GM21381 (cell line): ENCODE measurements at regions not wholly inside any gene's neighbourhood (a gene's known extent, or its start where the extent isn't known, plus 50 kb on each side); places are given as distances from the start of the nearest gene placed in this dataset.
"Not testable (repeated sequence)": the region's sequence is repeated elsewhere in the genome, so short reads cannot be mapped to it uniquely, and the experiment has no call there.

ENCODE experiments used
- ATAC-seq: cut with Tn5 transposase; IDR thresholded peaks from one replicate; pipeline ENCODE4 v1.9.1; 2021; ENCODE audit warnings: mild to moderate bottlenecking, moderate library complexity; ENCODE audit not compliant: unreplicated experiment

DNA sequence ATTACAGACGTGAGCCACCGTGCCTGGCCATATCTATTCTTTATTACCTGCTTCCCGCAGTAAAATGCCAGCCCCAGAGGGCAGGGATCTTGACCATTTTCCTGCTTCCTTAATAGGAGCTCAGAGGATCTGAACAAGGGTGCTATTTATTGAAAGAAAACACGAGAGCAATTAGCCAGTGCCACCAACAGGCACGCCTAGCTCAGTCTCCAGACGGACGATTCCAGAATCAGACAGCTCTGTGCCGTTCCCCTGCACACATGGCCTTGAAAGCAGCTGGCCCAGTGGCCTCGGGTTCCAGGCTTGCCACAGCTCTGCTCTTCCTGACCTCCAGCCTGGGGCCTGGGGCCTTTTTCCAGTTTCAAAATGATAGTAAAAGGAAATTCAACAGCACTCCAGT, 135.2 kb upstream of the RFLNA start:
- no peak for ATAC-seq

DNA sequence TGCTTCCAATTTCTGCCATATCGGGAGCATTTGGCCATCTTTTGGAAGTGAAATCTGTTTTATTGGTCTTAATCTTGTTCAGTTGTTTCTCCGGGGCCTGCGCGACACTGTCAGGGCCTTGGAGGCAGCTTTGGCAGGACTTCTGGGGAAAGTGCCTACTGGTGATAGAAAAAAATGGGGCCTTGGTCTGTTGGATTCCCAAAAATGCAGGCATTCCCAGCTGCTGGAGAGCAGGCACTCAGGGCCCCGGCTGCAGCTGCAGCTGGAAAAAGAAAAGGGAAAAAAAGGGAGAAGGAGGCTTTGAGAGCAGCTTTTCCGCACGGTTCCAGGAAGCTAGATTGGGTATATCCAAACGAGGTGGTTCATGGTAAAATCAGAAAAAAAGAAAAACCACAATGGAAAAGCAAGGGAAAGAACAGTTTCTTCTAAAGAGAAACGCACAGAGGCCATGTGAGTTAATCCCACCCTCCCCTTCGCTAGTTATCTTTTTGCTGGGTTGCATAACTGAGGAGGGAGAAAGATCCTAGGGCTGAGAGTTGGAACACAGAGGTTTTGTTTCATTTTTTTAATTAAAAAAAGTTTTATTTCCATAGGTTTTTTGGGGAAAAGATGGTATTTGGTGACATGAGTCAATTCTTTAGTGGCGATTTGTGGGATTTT, 134.7 kb upstream of the RFLNA start:
- no peak for ATAC-seq

DNA sequence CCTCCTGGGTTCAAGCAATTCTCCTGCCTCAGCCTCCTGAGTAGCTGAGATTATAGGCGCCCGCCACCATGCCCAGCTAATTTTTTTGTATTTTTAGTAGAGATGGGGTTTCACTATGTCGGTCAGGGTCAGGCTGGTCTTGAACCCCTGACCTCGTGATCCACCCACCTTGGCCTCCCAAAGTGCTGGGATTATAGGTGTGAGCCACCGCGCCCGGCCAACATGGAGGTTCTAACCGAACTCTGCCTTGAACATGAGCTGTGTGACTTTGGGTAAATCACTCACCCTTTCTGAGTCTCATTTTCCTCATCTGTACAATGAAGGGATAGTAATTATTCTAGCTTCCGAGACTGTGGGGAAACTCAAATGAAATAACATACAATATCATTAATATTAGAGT, 133.5 kb upstream of the RFLNA start:
- ATAC-seq: not testable (repeated sequence)

DNA sequence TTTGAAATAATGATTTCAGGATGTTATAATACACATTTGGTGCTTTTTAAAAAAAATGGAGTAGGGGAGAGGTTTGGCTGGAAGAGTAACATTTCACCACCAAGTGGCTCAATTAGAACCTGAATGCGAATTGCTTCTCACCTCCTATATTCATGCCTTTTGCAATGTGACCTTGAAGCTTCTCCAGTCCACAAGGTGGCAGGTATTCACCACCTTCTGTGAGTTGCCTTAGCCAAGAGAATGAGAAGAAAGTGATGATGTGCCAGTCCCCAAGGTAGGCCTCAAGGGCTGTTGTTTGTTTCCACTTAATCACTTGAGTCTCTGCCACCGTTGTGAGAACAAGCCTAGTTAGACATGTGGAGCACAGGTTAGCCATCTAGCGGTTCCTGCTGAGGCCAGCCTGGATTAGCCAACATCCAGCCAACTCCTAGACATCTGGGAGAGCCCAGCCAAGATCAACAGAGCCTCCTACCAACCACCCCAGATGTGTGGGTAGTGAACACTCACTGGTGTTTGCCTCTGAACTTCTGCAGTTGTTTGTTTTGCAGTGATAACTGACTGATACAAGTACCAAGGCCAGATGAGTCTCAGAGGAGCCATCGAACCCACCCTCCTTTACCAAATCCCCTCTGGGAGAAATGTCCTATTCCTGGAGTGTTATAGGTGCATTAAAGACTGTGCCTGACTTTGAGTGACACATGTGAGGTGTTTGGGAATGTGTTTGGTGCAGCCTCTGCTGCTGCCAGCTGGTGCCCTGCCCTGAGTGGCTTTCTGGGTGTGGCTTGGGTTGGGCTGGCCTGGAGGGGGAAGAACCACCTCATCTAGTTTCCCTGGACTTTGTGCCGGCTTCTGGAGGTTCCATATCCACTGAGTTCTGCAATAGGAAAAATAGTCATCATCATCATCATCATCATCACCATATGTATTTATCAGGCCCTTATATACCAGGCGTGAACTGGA, 132.5 kb upstream of the RFLNA start:
- no peak for ATAC-seq

DNA sequence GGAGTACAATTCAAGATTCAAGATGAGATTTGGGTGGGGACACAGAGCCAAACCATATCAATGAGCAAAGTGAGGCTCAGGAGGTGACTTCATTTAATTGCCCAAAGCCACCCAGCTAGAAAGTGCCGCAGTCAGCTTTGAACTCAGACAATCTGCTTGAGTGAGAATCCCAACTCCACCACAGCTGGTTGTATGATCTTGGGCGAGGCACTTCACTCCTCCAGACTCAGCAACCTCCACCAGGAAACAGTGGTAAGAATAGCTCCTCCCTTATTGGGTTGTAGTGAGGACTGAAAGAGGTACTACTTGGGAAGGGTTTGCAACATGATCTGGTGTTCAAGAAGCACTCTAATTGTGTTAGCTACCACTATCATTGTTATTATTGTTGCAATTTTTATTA, 129.2 kb upstream of the RFLNA start:
- no peak for ATAC-seq

DNA sequence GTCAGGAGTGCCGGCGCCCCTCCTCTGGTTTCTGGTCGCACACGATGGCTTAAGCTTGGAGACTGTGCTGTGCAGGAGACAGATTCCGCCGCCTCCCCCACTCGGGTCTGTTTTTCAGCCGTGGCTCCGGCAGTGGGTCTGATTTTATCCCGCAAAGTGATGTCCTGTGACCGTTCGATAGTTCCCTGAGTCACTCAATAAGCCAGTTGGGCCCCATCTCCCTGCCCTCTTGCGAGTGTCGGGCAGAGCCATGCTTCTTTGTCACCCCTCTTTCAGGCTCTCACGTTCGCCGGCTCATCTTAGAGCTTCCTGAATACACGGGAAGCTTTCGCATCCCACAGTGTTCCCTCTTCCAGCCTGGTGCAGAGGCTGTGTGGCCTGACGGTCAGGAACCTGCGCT, 127.8 kb upstream of the RFLNA start:
- no peak for ATAC-seq

DNA sequence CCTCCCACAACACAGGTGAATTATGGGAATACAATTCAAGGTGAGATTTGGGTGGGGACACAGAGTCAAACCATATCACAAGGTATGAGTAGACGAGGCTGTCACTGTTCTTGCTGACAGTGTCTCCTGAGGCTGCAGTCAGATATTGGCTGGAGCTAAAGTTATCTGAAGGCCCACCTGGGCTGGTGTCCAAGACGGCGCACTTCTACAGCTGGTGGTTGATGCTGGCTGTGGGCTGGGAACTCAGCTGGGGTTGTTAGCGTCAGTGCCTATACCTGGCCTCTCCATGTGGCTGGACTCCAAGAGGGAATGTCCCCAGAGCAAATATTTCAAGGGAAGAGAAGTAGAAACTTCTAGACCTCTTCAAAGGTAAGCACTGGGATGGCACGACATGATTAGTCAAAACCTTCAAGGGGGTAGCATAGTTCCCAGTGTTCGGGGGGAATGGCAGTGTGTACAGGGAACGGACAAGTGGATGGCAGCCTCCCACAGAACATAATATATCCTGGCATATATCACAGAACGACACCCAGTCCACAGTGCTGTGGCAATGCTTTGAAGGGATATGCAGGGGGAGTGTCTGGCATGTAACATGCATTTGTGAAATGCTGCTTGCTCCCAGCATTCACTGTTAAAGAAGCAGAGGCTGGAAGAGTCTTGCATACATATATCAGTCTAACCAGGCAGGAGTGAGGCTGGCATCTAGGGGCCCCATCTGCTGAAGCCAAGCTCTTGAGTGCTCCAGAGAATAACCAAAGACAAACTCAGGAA, 126.7 kb upstream of the RFLNA start:
- no peak for ATAC-seq

DNA sequence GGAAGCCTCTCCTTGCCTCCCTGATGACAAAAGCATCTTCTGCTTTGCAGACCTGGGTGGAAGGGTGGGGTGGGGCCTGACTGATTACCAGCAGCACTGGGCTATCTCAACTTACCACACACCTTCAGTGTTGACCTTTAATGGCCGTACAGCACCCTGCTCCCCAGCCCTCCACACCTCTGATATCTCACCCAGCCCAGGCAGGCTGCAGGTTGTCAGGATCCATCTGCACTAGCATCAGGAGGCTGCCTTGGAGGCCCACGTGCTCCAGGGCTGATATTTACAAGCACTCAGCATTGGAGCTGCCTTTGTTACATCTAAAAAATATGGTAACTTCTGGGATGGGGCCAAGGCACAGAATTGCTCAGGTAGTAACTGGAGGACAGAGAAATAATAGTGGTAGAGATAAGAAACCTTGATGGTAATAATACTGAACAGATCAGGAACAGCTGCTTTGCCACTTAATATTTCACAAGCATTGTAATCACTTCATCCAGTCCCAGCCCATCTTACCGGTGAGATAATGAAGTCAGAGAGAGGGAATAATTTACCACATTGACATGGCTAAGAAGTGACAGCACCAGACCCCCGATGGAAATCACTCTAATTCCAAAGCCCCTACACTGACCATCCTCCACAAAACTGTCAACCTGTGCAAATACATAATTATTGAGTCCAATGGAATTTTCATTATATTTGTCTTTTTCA, 125.2 kb upstream of the RFLNA start:
- no peak for ATAC-seq

DNA sequence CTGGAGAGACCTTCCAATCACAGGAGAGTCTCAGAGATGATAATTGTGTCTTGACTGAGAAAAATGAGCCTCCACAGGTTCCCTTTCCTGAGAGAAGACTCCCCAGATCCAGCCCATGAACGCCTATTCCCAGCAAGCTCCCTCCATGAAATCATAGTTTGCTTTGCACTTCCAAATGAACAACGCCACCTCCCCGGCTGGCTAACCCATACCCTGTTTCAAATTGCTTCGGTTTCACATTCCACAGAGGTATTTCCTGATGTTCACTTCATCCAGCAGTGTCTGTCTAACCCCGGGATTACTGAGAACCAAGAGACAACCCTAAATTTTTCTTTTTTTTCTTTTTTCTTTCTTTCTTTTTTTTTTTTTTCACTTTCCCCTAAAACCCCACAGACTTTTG, 124.1 kb upstream of the RFLNA start:
- no peak for ATAC-seq

DNA sequence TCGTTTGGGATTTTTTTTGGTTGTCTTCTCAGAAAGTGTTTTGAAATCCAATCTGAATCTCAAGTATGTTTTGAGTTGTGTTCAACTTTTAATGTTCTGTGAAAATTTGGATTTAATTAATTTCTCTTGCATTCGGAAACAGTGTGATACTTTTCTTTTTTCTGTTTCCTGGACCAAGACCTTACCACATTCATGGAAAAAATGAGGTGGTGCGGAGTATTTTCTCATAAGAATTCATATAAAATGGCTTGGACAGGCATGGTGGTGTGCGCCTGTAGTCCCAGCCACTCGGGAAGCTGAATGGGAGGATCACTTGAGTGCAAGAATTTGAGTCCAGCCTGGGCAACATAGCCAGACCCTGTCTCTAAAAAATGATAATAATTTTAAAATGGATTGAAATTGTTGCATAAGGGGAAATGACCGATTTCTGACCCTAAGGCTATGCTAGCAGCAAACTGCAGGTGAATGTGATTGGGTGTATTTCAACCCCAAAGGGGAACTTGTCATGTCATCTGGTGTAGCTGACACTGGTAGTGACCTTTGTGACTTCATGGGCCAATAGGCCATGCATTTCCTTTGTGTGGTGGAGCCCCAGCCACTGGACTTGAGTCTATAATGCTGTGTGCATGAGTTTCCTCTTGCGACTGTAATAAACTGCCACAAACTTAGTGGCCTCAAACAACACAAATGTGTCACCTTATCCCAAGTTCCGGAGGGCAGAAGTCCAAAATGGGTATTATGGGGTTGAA, 123.5 kb upstream of the RFLNA start:
- ATAC-seq: no peak

DNA sequence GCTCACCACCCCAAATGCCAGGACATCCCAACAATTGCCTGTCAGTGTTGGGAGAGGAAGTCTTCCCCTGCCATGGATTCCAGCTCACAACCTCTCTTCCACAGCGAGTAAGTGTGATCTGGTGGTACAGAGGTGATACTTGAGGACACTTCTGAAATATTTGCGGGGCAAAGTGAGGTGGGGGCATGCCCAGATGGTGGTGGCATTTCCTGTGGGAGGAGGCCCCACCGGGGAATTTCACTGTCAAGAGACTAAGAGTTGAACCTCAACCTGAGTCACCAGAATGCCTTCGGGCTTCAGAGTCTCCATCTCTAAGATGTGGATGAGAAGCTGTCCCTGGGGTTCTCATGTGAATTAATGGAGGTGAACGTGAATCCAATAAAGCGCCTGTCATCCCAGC, 122.3 kb upstream of the RFLNA start:
- ATAC-seq: no peak

DNA sequence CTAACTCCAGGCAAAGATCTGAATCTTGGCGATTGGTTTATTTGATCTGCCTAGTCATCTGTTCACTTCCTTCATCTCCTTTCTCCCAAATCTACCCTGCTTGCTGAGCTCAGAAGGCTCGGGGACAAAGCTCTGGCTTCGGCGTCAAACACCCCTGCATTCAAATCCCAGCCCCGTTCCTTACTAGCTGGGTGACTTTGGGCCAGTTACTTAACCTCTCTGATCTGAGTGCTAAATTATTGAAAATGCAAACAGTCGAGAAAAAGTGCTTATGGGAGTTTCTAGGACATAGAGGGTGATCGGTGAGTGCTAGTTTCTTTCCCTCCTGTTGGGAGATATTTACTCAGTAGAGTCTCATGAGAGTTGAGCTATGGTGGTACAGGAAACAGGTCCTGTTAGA, 121.2 kb upstream of the RFLNA start:
- ATAC-seq: no peak

DNA sequence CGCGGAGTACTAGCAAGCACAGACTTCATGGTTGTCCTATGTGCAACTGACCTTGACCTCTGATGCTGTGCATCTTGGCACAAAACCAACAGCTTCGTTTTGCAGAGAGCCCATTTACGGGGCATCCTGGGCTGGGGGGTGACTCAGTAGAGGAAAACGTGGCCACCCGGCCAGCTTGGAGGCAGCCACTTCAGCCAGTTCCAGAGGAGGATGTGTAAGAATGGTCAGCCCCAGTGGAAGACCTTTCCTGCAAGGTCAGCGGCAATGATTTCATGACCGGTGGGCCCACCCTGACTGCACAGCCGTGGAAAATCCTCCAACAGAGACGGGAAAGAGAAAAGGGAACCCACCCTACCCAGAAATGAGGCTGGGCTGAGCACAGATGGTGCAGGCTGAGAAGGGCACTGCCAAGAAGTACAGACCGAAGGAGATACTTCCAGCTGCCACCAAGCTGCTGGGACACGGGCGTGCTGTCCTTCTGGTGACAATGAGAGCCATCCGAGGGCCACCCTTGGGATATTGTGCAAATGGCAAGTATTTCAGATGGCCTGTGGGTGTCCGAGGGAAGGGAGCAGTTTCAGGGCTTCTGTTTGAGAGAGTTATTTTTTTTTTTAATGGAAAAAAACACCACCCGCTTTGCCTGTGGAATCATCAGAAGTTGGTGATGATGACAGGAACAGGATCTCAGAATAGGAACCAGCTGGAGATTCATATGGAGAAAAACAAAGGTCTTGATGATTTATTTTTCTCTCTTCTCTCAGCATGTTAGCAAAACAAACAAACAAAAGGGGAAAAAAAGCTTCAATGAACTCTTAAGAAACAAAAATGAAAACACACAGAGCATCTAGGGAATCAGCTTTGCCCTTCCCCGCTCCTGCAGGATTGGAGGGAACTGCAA, 120.2 kb upstream of the RFLNA start:
- ATAC-seq: no peak

DNA sequence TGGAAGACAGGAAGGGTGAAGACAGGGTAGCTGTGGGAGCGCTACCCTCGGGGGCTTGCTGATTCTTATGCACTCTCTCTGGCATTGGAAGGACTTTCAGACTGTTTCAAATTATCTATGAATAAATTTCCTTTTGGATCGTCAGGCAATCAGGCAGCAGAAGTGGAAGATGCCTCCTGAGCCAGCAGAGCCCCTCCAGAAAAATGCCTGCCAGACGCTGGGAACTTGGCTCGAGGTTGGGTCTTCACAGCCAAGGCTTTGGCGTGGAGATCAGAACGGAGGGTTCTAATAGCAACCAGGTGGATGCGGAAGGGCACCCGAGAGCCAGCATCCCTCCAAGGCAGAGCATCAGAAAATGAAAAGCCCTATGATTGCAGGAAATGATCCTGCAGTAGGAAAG, 119.2 kb upstream of the RFLNA start:
- no peak for ATAC-seq

DNA sequence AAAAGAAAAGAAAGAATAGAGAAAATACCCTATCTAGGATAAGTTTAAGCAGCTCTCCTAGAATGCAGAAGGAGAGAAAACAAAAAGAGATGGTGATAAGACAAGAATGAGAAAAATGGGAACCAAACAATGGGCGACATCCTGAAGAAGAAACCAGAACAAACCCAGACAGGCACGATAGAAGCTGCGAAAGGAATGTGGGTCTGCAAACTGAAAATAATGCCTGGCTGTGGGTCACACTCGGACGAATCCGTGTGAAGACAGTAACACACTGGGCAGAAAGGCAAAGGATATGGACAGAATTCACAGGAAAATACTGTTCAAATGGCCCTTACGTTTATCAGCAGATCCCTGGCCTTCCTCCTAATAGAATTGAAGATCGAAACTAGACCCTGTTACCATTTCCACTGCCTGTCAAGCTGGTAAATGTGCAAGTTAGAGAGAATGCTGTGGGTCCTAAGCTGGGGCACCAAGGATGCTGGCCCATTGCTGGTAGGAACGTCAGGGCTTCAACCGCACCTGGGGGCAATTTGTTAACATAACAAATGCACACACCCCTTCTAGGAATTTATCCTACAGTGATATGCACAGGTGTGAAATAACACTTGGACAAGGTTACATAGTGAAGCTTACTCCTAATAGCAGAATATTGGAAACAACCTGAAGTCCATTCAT, 117.5 kb upstream of the RFLNA start:
- ATAC-seq: no peak

DNA sequence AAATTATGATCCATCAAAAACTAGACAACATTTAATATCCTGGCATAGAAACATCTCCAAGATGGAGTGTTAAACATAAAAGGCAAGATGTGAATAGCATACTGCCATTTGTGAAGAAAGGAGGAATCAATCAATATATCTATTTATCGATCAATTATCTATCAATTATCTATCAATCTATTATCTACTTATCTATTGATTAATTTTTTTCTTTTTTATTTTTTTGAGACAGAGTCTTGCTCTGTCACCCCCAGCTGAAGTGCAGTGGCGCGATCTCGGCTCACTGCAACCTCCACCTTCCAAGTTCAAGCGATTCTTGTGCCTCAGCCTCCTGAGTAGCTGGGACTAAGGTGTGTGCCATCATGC, 117.0 kb upstream of the RFLNA start:
- ATAC-seq: no peak

DNA sequence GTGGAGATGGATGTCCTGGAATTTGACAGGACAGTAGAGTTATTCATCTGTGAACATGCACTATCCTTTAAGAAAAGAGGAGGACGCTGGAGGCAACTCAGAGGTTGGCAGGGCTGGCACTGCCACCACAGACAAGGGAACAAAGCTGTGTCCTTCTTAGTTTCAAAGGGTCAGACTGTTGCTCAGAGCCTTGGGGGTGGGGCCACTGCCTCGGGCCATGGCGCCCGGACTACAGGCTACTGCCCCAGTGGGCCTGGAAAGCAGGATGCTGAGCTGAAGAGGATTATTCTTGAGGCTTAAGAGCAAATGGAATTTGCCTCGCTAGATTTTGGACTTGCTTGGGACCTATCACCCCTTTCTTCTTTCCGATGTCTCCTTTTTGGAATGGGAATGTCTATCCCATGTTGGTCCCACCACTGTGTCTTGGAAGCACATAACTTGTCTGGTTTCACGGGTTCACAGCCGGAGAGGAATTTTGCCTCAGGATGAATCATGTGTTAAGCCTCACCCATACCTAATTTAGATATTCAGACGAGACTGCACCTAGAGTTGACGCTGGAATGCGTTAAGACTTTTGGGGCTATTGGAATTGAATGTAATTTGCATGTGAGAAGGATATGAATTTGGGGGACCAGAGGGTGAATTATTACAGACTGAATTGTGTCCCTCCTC, 114.8 kb upstream of the RFLNA start:
- ATAC-seq: no peak

DNA sequence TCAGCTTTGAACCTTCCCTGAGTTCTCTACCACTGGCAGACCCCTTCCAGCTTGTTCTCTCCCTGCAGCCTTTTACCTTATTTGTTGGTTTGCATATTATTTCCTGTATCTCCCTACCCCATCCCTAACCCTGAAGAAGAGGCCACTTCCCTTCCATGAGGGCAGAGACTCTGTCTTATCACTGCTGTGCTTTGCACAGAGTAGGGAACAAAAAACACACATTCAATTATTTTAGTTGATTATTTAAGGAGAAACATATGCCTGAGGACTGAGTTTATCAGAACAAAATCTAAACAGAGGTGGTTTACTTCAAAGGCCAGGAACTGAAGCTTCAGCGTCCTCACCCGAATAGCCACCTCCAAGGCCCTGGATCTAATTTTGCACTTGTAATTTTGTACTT, 111.7 kb upstream of the RFLNA start:
- no peak for ATAC-seq
